Lower leg skin (tissue), 4 donors: ENCODE measurements at regions not wholly inside any gene's neighbourhood (a gene's known extent, or its start where the extent isn't known, plus 50 kb on each side); places are given as distances from the start of the nearest gene placed in this dataset.

Experiments
- DNase-seq, 2 donors: peaks; one replicate each; pipeline ENCODE4 v3.0.0-alpha.2; 2019; ENCODE audit warnings: low spot score in 2 of 2
- H3K4me3 ChIP-seq: fragments of 200-600 bp; sonication (generic); 2 replicates; pipeline ENCODE4 v1.5.1; 2017; ENCODE audit warnings: mild to moderate bottlenecking, low read depth; ENCODE audit not compliant: poor library complexity, severe bottlenecking
- POLR2A ChIP-seq, 2 donors: fragments of 450-650 bp; IDR thresholded peaks; one replicate each; pipeline ENCODE4 v1.6.1; 2016 to 2017; ENCODE audit warnings: antibody characterized with exemption in 2 of 2, mild to moderate bottlenecking in 1 of 2, moderate library complexity in 1 of 2
- WGBS, 2 donors: methylation state at CpG; one replicate each; pipeline ENCODE4 v1.1.5; 2018; 5-methylcytosine and 5-hydroxymethylcytosine counted together
- intact Hi-C: fragments of 100-400 bp; cut with DNase I; formaldehyde crosslinking; loops from one replicate; pipeline ENCODE4 v1.15.0; 2023; ENCODE audit warnings: low total_unique reads
- TF ChIP-seq, protein P1 (sequence below), 3 donors: fragments of 450-650 bp; IDR thresholded peaks; one replicate each; pipeline ENCODE4 v1.5.1; 2016; ENCODE audit warnings: antibody characterized with exemption in 3 of 3, mild to moderate bottlenecking in 3 of 3, moderate library complexity in 2 of 3

DNA sequence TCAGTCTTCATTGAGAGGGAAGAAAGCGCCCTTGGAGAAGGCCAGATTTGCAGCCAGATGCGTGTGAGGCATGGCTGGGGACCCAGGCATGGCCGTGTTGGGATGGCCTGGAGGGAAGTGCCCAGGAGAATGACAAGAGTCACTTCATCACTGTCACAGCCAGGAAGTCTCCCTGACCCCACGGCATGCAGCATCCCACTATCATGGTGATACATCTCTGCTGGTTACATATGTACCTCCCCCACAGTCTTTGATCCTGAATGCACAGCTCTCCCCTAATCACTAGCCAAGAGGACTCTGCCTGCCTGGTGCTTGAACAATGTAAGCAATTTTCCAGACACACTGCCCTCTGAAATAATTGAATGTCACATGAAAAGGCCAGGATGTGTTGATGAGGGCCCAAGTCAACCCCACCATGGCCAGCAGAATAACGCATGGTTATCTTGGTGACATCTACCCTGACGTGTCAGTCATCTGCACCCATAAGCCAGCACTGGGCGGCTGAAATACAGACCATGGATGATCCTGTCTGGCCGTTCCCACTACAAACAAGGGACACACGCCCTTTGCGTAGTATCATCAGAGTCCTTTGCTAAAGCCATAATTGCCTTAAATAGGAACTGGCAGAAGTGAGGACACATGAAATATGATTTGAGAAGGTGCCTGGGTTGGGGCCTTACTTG is 149.7 kb upstream of the SPACA7 start:
- peak in 1 of 2 donors; percentile 81 for DNase-seq
- H3K4me3 ChIP-seq = no peak overlapping the region
- no peak for TF ChIP-seq POLR2A (IDR thresholded peaks at IDR 0.05)
- TF ChIP-seq, protein P1, sequence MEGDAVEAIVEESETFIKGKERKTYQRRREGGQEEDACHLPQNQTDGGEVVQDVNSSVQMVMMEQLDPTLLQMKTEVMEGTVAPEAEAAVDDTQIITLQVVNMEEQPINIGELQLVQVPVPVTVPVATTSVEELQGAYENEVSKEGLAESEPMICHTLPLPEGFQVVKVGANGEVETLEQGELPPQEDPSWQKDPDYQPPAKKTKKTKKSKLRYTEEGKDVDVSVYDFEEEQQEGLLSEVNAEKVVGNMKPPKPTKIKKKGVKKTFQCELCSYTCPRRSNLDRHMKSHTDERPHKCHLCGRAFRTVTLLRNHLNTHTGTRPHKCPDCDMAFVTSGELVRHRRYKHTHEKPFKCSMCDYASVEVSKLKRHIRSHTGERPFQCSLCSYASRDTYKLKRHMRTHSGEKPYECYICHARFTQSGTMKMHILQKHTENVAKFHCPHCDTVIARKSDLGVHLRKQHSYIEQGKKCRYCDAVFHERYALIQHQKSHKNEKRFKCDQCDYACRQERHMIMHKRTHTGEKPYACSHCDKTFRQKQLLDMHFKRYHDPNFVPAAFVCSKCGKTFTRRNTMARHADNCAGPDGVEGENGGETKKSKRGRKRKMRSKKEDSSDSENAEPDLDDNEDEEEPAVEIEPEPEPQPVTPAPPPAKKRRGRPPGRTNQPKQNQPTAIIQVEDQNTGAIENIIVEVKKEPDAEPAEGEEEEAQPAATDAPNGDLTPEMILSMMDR (IDR thresholded peaks at IDR 0.05) = no peak
- intact Hi-C loops = no loop called here
- WGBS, 2 donors = 84 to 86% methylated on average over 10 of the region's 10 CpGs

DNA sequence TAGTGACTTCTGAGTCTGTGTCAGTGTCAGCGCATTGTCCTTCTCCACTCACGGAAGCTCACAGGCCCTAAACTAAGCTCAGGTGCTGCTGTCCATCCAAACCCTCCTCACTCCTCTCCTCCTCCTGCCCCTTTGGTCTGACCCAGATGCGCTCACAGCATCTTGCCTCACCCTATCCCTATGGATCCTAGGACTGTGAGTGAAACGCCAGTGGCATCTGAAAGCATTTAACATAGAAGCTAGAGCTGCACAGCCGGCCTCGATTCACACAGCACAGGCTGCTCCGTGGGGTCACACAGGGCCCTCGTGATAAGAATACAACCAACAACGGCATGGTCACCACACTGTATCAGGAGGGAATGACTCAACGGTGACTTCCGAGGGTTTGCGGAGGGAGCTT is 149.1 kb upstream of the SPACA7 start:
- H3K4me3 ChIP-seq = no peak overlapping the region
- WGBS, 2 donors = 77 to 84% methylated on average over 12 of the region's 12 CpGs
- DNase-seq = peak in 1 of 2 donors; percentile 69
- intact Hi-C loops = no loop called here
- TF ChIP-seq, protein P1 (IDR thresholded peaks at IDR 0.05) = no peak
- TF ChIP-seq POLR2A (IDR thresholded peaks at IDR 0.05) = no peak

DNA sequence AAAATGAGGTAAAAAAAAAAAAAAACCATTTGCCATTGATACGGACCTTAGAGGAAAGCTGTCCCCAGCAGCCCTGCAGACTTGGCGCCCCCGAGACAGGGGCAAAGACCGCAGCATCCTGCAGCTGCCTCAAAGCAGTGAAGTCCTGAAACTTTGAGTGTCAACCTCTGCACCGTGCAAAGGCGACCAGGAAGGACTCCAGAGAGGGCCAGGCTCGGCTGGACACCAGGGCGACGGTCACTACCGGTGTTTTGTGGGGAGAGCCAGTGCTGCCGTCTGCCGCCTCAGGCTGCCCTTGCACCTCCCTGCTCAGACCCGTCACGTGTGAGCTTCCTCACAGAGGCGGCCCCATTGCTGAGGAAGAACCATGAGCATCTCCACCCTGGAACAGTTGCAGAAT is 146.7 kb upstream of the SPACA7 start:
- 75 to 86% methylated on average over 15 of the region's 15 CpGs for WGBS, 2 donors
- peak in 1 of 2 donors; percentile 57 for DNase-seq
- intact Hi-C loops = no loop called here
- no peak overlapping the region for H3K4me3 ChIP-seq
- no peak for TF ChIP-seq POLR2A (IDR thresholded peaks at IDR 0.05)
- TF ChIP-seq, protein P1 (IDR thresholded peaks at IDR 0.05) = no peak

DNA sequence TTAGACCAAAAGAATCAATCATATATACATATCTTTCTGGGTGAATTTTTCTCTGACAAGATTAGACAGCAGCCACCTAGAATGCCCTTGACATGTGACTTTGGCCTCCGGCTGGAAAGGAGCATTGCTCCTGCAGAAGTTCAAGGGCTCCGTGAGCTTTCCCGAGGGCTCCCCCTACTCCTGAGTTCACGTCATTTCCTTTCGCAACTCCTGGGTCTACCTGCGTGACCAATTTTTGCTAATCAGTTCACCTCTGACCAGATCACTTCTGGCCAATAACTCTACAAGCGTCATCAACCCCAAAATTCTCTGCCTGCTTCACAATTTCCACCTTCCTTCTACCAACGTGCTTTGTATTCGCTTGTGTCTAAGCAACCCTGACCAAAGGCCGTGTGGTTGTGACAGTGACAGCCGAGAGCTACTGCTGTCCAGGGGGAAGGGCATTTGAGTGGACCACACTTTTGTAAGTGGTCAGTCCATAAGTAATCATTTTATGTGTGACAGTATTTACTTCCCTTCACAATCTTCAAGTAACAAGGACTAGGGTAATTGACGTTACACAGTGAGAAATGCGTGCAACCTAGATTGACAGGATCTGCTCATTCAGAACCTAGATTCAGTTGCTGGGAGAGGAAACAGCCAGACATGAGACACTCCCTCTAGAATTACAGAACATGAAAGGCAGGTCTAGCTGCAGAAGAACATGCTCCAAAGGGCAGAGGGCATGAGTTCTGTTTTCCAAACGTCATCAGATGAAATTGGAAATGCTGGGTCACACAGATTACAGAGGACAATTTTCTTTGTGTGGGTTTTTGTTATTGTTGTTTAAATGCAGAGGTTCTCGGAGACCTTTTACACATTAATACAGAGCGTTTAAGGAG is 145.9 kb upstream of the SPACA7 start:
- peak in 1 of 2 donors; percentile 43 for DNase-seq
- TF ChIP-seq POLR2A (IDR thresholded peaks at IDR 0.05) = no peak
- TF ChIP-seq, protein P1 (IDR thresholded peaks at IDR 0.05) = no peak
- WGBS, 2 donors = 69 to 70% methylated on average over 16 of the region's 16 CpGs
- intact Hi-C loops = no loop called here
- no peak overlapping the region for H3K4me3 ChIP-seq

DNA sequence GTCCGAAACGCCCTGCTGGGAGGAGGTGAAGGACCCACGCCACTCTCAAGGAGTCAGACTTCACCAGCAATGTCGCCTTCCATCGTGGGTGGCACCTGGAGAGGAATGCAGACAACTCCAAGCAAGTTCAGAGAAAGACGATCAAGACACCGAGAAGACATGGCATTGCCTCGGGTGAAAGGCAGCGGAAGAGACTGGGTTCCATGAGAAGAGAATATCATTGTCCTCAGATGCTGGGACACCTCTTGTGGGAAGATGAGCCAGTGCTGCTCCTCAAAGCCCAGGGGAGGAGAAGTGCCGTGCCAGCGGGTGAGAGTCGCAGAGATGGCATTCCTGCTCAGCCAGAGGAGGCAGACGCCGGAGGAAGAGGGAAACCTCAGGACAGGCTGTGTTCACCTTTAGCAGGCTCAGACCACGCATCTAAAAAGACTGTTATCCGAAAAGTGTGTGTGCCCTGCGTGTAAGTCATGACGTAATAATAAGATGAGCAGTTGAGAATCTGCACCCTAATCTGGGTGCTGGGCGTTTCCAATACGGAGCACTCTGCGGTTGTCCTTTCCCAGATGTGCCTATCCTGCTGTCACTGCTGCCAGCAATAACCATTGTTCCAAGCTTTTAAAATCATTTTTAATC is 144.6 kb upstream of the SPACA7 start:
- peak in 1 of 2 donors; percentile 43 for DNase-seq
- no peak overlapping the region for H3K4me3 ChIP-seq
- TF ChIP-seq, protein P1 (IDR thresholded peaks at IDR 0.05) = no peak
- no peak for TF ChIP-seq POLR2A (IDR thresholded peaks at IDR 0.05)
- intact Hi-C loops = no loop called here
- WGBS, 2 donors = 82 to 89% methylated on average over 21 of the region's 21 CpGs
